Activated T-helper 17 cell treated with anti-CD3 and anti-CD28 coated beads, Interleukin-2, amount 50 U/mL, for 72 hours (primary cell): ENCODE measurements at regions not wholly inside any gene's neighbourhood (a gene's known extent, or its start where the extent isn't known, plus 50 kb on each side); places are given as distances from the start of the nearest gene placed in this dataset.

Experiments
- ATAC-seq: fragments of 150-1000 bp; cut with Tn5 transposase; replicated peaks from 2 replicates; pipeline ENCODE4 v1.10.0; 2021; ENCODE audit warnings: mild to moderate bottlenecking, moderate library complexity
- H3K27ac Mint-ChIP-seq: one replicate; pipeline ENCODE4 v1.8.0; 2022; ENCODE audit warnings: mixed read lengths
- H3K27me3 Mint-ChIP-seq: one replicate; pipeline ENCODE4 v1.8.0; 2022; ENCODE audit warnings: mixed read lengths
- H3K36me3 Mint-ChIP-seq: one replicate; pipeline ENCODE4 v1.8.0; 2022; ENCODE audit warnings: low read depth, mild to moderate bottlenecking, mixed read lengths
- H3K4me1 Mint-ChIP-seq: one replicate; pipeline ENCODE4 v1.8.0; 2022; ENCODE audit warnings: mixed read lengths
- H3K4me3 Mint-ChIP-seq: one replicate; pipeline ENCODE4 v1.8.0; 2022; ENCODE audit warnings: mild to moderate bottlenecking, mixed read lengths
- H3K9me3 Mint-ChIP-seq: one replicate; pipeline ENCODE4 v1.8.0; 2022; ENCODE audit warnings: mixed read lengths

- ATAC-seq = no peak
- Mint-ChIP-seq H3K36me3 (no peaks in the 10 kb centered on the region), H3K4me3 (no peak overlapping the region), H3K4me1 (no peaks in the 10 kb centered on the region), H3K9me3 (no peaks in the 10 kb centered on the region), H3K27ac (no peak overlapping the region), H3K27me3 (no peaks in the 10 kb centered on the region)
These were observed 767.3 kb upstream of the ADAMTS5 start for GRCh38 chr21:27734146-27734545.

- no peaks in the 10 kb centered on the region for H3K9me3 Mint-ChIP-seq
- no peaks in the 10 kb centered on the region for H3K27me3 Mint-ChIP-seq
- no peak overlapping the region for H3K4me3 Mint-ChIP-seq
- no peaks in the 10 kb centered on the region for H3K4me1 Mint-ChIP-seq
- ATAC-seq = no peak
- no peak overlapping the region for H3K27ac Mint-ChIP-seq
- H3K36me3 Mint-ChIP-seq = no peaks in the 10 kb centered on the region
These were observed 759.0 kb upstream of the ADAMTS5 start for GRCh38 chr21:27725916-27726315.

GRCh38 chr21:27722095-27722494 lies 755.2 kb upstream of the ADAMTS5 start:
- no peak for ATAC-seq
- no peaks in the 10 kb centered on the region for H3K36me3 Mint-ChIP-seq
- no peak overlapping the region for H3K4me3 Mint-ChIP-seq
- H3K27ac Mint-ChIP-seq = no peak overlapping the region
- H3K4me1 Mint-ChIP-seq = no peaks in the 10 kb centered on the region
- H3K9me3 Mint-ChIP-seq = no peaks in the 10 kb centered on the region
- H3K27me3 Mint-ChIP-seq = no peaks in the 10 kb centered on the region

GRCh38 chr21:27721675-27722074 lies 754.8 kb upstream of the ADAMTS5 start:
- Mint-ChIP-seq H3K4me1 (no peaks in the 10 kb centered on the region), H3K4me3 (no peak overlapping the region), H3K27me3 (no peaks in the 10 kb centered on the region), H3K9me3 (no peaks in the 10 kb centered on the region), H3K27ac (no peak overlapping the region), H3K36me3 (no peaks in the 10 kb centered on the region)
- no peak for ATAC-seq

GRCh38 chr21:27719226-27719625 lies 752.3 kb upstream of the ADAMTS5 start:
- H3K27me3 Mint-ChIP-seq = no peaks in the 10 kb centered on the region
- no peaks in the 10 kb centered on the region for H3K9me3 Mint-ChIP-seq
- no peaks in the 10 kb centered on the region for H3K4me1 Mint-ChIP-seq
- ATAC-seq = no peak
- H3K4me3 Mint-ChIP-seq = no peak overlapping the region
- no peaks in the 10 kb centered on the region for H3K36me3 Mint-ChIP-seq
- no peak overlapping the region for H3K27ac Mint-ChIP-seq

GRCh38 chr21:27715131-27715530 lies 748.2 kb upstream of the ADAMTS5 start:
- Mint-ChIP-seq H3K27ac (no peak overlapping the region), H3K36me3 (no peaks in the 10 kb centered on the region), H3K9me3 (no peaks in the 10 kb centered on the region), H3K4me1 (no peaks in the 10 kb centered on the region), H3K27me3 (no peaks in the 10 kb centered on the region), H3K4me3 (no peak overlapping the region)
- no peak for ATAC-seq

GRCh38 chr21:27713154-27714109 lies 746.5 kb upstream of the ADAMTS5 start:
- H3K4me3 Mint-ChIP-seq = no peak overlapping the region
- no peak for ATAC-seq
- H3K36me3 Mint-ChIP-seq = no peaks in the 10 kb centered on the region
- no peaks in the 10 kb centered on the region for H3K27me3 Mint-ChIP-seq
- no peak overlapping the region for H3K27ac Mint-ChIP-seq
- H3K4me1 Mint-ChIP-seq = no peaks in the 10 kb centered on the region
- H3K9me3 Mint-ChIP-seq = peaks cover 6% of the 10 kb centered on the region

- no peak for ATAC-seq
- Mint-ChIP-seq H3K4me1 (no peaks in the 10 kb centered on the region), H3K9me3 (peaks cover 7% of the 10 kb centered on the region), H3K4me3 (no peak overlapping the region), H3K36me3 (no peaks in the 10 kb centered on the region), H3K27ac (no peak overlapping the region), H3K27me3 (no peaks in the 10 kb centered on the region)
These were observed 737.8 kb upstream of the ADAMTS5 start for GRCh38 chr21:27704567-27705166.

- no peaks in the 10 kb centered on the region for H3K4me1 Mint-ChIP-seq
- H3K27ac Mint-ChIP-seq = no peak overlapping the region
- H3K9me3 Mint-ChIP-seq = peaks cover 3% of the 10 kb centered on the region
- no peak for ATAC-seq
- no peak overlapping the region for H3K4me3 Mint-ChIP-seq
- H3K27me3 Mint-ChIP-seq = no peaks in the 10 kb centered on the region
- no peaks in the 10 kb centered on the region for H3K36me3 Mint-ChIP-seq
These were observed 736.9 kb upstream of the ADAMTS5 start for GRCh38 chr21:27703791-27704190.

- ATAC-seq = peak; percentile 49
- Mint-ChIP-seq H3K27ac (no peak overlapping the region), H3K4me3 (no peak overlapping the region), H3K27me3 (peaks cover 6% of the 10 kb centered on the region), H3K36me3 (no peaks in the 10 kb centered on the region), H3K9me3 (no peaks in the 10 kb centered on the region), H3K4me1 (no peaks in the 10 kb centered on the region)
These were observed 734.2 kb upstream of the ADAMTS5 start for GRCh38 chr21:27700974-27701614.

GRCh38 chr21:27695246-27695645 lies 728.4 kb upstream of the ADAMTS5 start:
- Mint-ChIP-seq H3K4me1 (no peaks in the 10 kb centered on the region), H3K4me3 (no peak overlapping the region), H3K36me3 (no peaks in the 10 kb centered on the region), H3K9me3 (no peaks in the 10 kb centered on the region), H3K27me3 (peaks cover 12% of the 10 kb centered on the region), H3K27ac (no peak overlapping the region)
- ATAC-seq = no peak

GRCh38 chr21:27694667-27695066 lies 727.8 kb upstream of the ADAMTS5 start:
- Mint-ChIP-seq H3K9me3 (peaks cover under 1% of the 10 kb centered on the region), H3K27ac (no peak overlapping the region), H3K36me3 (no peaks in the 10 kb centered on the region), H3K4me1 (no peaks in the 10 kb centered on the region), H3K4me3 (no peak overlapping the region), H3K27me3 (peaks cover 12% of the 10 kb centered on the region)
- no peak for ATAC-seq

- Mint-ChIP-seq H3K4me3 (no peak overlapping the region), H3K9me3 (peaks cover 5% of the 10 kb centered on the region), H3K27me3 (peaks cover 12% of the 10 kb centered on the region), H3K4me1 (no peaks in the 10 kb centered on the region), H3K36me3 (no peaks in the 10 kb centered on the region), H3K27ac (no peak overlapping the region)
- no peak for ATAC-seq
These were observed 726.5 kb upstream of the ADAMTS5 start for GRCh38 chr21:27693376-27693775.

- Mint-ChIP-seq H3K4me1 (no peaks in the 10 kb centered on the region), H3K9me3 (peaks cover 8% of the 10 kb centered on the region), H3K4me3 (no peak overlapping the region), H3K36me3 (no peaks in the 10 kb centered on the region), H3K27ac (no peak overlapping the region), H3K27me3 (peaks cover 7% of the 10 kb centered on the region)
- ATAC-seq = no peak
These were observed 724.6 kb upstream of the ADAMTS5 start for GRCh38 chr21:27691516-27691915.

GRCh38 chr21:27691006-27691405 lies 724.1 kb upstream of the ADAMTS5 start:
- Mint-ChIP-seq H3K4me1 (no peaks in the 10 kb centered on the region), H3K27ac (no peak overlapping the region)

More at GRCh38 chr21:27691006-27691405, 724.1 kb upstream of the ADAMTS5 start:
- H3K4me3 Mint-ChIP-seq = no peak overlapping the region
- ATAC-seq = no peak
- H3K9me3 Mint-ChIP-seq = peaks cover 8% of the 10 kb centered on the region
- peaks cover 7% of the 10 kb centered on the region for H3K27me3 Mint-ChIP-seq
- no peaks in the 10 kb centered on the region for H3K36me3 Mint-ChIP-seq
